Esophagus squamous epithelium (tissue), 5 donors: ENCODE measurements at regions not wholly inside any gene's neighbourhood (a gene's known extent, or its start where the extent isn't known, plus 50 kb on each side); places are given as distances from the start of the nearest gene placed in this dataset.

Experiments
- DNase-seq: peaks from one replicate; lab custom pipeline; 2025; lab: John Stamatoyannopoulos, UW
- H3K27ac ChIP-seq, 4 donors: fragments of 200-600 bp; sonication (generic); one replicate each; pipeline ENCODE4 v1.5.1; 2016 to 2019; ENCODE audit warnings: mild to moderate bottlenecking in 1 of 4
- H3K27me3 ChIP-seq, 4 donors: fragments of 200-600 bp; sonication (generic); 1 replicate in 3 of 4; 2 replicates in 1 of 4; pipeline versions ENCODE4 v1.5.1 to v1.6.0; 2017 to 2021; ENCODE audit warnings: antibody characterized with exemption in 1 of 4
- H3K36me3 ChIP-seq, 3 donors: fragments of 200-600 bp; sonication (generic); one replicate each; pipeline ENCODE4 v1.5.1; 2016 to 2019
- H3K4me1 ChIP-seq, 3 donors: fragments of 200-600 bp; sonication (generic); one replicate each; pipeline ENCODE4 v1.5.1; 2017 to 2019
- H3K4me3 ChIP-seq, 4 donors: fragments of 200-600 bp; sonication (generic); 1 replicate in 3 of 4; 2 replicates in 1 of 4; pipeline ENCODE4 v1.5.1; 2016 to 2019; ENCODE audit warnings: mild to moderate bottlenecking in 2 of 4, moderate library complexity in 1 of 4
- H3K9me3 ChIP-seq, 3 donors: fragments of 200-600 bp; sonication (generic); one replicate each; pipeline ENCODE4 v1.5.1; 2016 to 2019
- POLR2A ChIP-seq, 4 donors: fragments of 450-650 bp; IDR thresholded peaks; one replicate each; pipeline ENCODE4 v1.6.1; 2017; ENCODE audit warnings: antibody characterized with exemption in 4 of 4, mild to moderate bottlenecking in 4 of 4, moderate library complexity in 3 of 4
- WGBS, 2 donors: methylation state at CpG; one replicate each; pipeline ENCODE4 v1.1.5; 2018; 5-methylcytosine and 5-hydroxymethylcytosine counted together
- intact Hi-C: fragments of 100-400 bp; cut with DNase I; formaldehyde crosslinking; loops from one replicate; pipeline ENCODE4 v1.15.0; 2022
- TF ChIP-seq, protein P1 (sequence below), 6 experiments: fragments of 450-650 bp in 4 of 6; fragments of 200-600 bp in 2 of 6; sonication (generic) in 2 of 6; IDR thresholded peaks; one replicate each; pipeline ENCODE4 v1.5.1; 2016 to 2019; ENCODE audit warnings: antibody characterized with exemption in 6 of 6, mild to moderate bottlenecking in 4 of 6, moderate library complexity in 4 of 6
- donor health status: DM: yes; HTN: yes; CAD: no.

DNA sequence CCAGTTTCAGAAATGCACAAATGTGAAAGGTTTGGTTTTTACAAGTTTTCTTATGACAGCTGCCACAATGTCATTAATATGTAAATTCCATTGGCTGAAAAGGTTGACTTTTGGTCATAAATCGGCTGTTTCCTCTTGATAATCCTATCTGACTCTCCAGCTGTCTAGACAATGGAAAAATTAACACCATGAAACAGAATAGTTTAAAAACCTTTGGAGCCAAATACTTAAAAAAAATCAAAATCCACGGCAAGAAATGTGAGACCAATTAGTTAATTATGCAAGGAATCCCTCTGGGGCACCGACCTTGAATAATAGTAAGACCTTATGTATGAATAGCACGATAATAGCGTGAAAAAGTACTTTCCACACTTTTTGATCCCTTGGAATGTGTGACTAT, 138.0 kb downstream of the ZNF664 start:
- no peaks in the 10 kb centered on the region for H3K36me3 ChIP-seq
- 70 to 76% methylated on average over 5 of the region's 5 CpGs for WGBS, 2 donors
- no peak for DNase-seq
- H3K9me3 ChIP-seq: peaks cover 0 to 9% (median 0%) of the 10 kb centered on the region in 3 donors
- TF ChIP-seq, protein P1, sequence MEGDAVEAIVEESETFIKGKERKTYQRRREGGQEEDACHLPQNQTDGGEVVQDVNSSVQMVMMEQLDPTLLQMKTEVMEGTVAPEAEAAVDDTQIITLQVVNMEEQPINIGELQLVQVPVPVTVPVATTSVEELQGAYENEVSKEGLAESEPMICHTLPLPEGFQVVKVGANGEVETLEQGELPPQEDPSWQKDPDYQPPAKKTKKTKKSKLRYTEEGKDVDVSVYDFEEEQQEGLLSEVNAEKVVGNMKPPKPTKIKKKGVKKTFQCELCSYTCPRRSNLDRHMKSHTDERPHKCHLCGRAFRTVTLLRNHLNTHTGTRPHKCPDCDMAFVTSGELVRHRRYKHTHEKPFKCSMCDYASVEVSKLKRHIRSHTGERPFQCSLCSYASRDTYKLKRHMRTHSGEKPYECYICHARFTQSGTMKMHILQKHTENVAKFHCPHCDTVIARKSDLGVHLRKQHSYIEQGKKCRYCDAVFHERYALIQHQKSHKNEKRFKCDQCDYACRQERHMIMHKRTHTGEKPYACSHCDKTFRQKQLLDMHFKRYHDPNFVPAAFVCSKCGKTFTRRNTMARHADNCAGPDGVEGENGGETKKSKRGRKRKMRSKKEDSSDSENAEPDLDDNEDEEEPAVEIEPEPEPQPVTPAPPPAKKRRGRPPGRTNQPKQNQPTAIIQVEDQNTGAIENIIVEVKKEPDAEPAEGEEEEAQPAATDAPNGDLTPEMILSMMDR (IDR thresholded peaks at IDR 0.05): no peak
- no peak for TF ChIP-seq POLR2A (IDR thresholded peaks at IDR 0.05)
- H3K4me1 ChIP-seq: no peaks in the 10 kb centered on the region
- intact Hi-C loops: no loop called here
- H3K27me3 ChIP-seq: no peaks in the 10 kb centered on the region
- no peak overlapping the region for H3K4me3 ChIP-seq
- no peak overlapping the region for H3K27ac ChIP-seq

DNA sequence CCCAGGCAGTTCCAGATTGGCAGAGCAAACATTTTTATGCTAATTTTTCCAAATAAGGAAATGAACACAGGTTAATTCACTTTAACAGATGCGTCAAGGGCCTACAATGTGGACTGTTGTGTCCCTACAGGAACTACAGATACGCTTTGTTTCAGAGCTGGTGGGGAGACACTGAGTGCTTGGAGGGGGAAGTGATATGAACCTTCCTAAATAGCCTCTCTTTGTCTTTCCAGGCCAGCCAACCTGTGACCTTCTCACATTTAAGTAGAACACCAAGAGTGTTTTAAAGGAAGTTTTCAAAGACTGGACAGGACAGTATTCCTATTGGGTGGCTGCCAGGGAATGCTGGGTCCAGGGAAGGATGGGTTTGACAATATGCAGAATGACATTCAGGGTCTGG, 141.3 kb downstream of the ZNF664 start:
- intact Hi-C loops: no loop called here
- Histone ChIP-seq H3K36me3 (no peaks in the 10 kb centered on the region), H3K9me3 (peaks cover 0 to 9% (median 0%) of the 10 kb centered on the region in 3 donors), H3K4me3 (no peak overlapping the region), H3K4me1 (no peaks in the 10 kb centered on the region), H3K27ac (no peak overlapping the region), H3K27me3 (peaks cover 0 to 6% (median 0%) of the 10 kb centered on the region in 4 donors)
- no peak for TF ChIP-seq POLR2A (IDR thresholded peaks at IDR 0.05)
- TF ChIP-seq, protein P1 (IDR thresholded peaks at IDR 0.05): no peak
- no peak for DNase-seq
- WGBS, 2 donors: 83 to 92% methylated on average over 2 of the region's 2 CpGs

DNA sequence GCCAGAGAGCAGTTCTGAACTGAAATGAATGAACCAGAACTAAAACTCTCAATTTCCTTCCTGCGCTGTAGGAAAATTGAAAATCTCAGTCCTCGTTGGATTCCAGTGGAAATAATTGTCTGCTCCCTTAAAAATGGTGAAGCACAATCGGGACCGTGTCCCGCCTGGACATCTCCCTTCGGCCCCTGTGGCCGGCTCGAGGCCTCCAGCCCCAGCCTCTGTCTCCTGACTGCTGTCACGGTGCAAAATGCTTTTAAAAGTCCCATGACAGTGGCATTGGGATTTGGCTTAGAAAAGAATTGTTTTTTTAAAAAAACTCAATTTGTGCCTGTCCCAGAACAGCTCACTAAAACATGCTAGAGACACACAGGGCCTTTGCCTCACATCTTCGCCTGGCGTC, 142.5 kb downstream of the ZNF664 start:
- Histone ChIP-seq H3K4me3 (no peak overlapping the region), H3K9me3 (peaks cover 0 to 9% (median 0%) of the 10 kb centered on the region in 3 donors), H3K36me3 (no peaks in the 10 kb centered on the region), H3K27me3 (peaks cover 0 to 6% (median 0%) of the 10 kb centered on the region in 4 donors), H3K27ac (no peak overlapping the region), H3K4me1 (no peaks in the 10 kb centered on the region)
- TF ChIP-seq, protein P1 (IDR thresholded peaks at IDR 0.05): no peak
- TF ChIP-seq POLR2A (IDR thresholded peaks at IDR 0.05): no peak
- intact Hi-C loops: no loop called here
- 88 to 89% methylated on average over 11 of the region's 11 CpGs for WGBS, 2 donors
- DNase-seq: no peak

DNA sequence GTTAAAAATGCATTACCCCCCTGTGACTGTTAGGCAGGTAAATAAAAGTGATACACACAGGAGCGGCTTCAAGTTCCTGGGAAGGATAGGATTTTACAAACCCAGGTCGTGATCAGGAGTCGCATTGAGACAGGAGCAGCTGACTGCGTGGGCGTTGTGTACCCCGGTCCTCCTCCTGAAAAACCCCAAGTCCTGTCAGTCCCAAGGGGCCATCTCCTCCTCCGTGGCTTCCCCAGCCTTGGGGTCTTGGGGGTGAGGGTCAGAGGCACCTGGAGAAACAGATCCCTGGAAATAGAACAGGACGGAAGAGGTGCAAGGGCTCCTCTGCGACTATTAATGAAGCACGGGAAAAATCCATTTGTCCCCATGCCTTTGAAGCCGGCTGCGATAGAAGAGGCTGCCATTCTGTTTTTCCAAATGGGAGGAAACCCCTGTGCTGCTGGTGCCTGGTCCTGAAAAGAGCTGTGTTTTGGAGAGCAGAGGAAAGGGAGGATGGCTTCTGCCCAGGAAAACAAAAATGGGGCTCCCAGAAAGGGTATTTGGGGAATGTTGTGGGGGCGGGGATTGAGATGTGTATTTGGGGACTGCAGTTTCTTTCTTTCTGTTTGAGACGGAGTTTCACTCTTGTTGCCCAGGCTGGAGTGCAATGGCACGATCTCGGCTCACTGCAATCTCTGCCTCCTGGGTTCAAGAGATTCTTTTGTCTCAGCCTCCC, 143.1 kb downstream of the ZNF664 start:
- Histone ChIP-seq H3K9me3 (peaks cover 0 to 9% (median 0%) of the 10 kb centered on the region in 3 donors), H3K4me3 (no peak overlapping the region), H3K27ac (no peak overlapping the region), H3K4me1 (no peaks in the 10 kb centered on the region), H3K36me3 (no peaks in the 10 kb centered on the region), H3K27me3 (peaks cover 0 to 6% (median 0%) of the 10 kb centered on the region in 4 donors)
- no peak for DNase-seq
- TF ChIP-seq POLR2A (IDR thresholded peaks at IDR 0.05): no peak
- TF ChIP-seq, protein P1 (IDR thresholded peaks at IDR 0.05): no peak
- 72 to 82% methylated on average over 14 of the region's 16 CpGs for WGBS, 2 donors
- intact Hi-C loops: no loop called here

DNA sequence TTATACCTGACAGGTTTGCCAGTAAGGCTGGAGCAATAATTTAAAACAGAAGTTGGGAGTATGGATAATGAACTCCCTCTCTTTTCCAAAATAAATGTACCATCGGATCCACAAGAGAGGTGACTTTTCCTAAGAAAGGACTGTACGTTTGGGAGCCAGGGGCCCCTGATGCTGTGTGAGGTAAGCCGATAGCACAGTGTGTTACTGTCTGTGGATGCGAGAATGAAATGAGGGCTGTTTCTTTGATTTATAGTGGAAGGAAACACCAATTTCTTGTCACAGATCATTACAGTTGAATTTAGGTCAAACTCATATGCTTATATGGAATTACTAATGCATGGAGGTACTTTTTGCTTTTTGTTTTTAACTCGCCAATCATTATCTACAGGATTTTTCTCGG, 147.7 kb downstream of the ZNF664 start:
- Histone ChIP-seq H3K9me3 (no peaks in the 10 kb centered on the region), H3K4me1 (peaks cover 0 to 13% (median 5%) of the 10 kb centered on the region in 3 donors), H3K27ac (no peak overlapping the region), H3K4me3 (no peak overlapping the region), H3K36me3 (no peaks in the 10 kb centered on the region), H3K27me3 (peaks cover 0 to 20% (median 0%) of the 10 kb centered on the region in 4 donors)
- 71 to 81% methylated on average over 6 of the region's 6 CpGs for WGBS, 2 donors
- no peak for DNase-seq
- no peak for TF ChIP-seq POLR2A (IDR thresholded peaks at IDR 0.05)
- TF ChIP-seq, protein P1 (IDR thresholded peaks at IDR 0.05): no peak
- intact Hi-C loops: no loop called here
